K562 (cell line): ENCODE measurements at regions not wholly inside any gene's neighbourhood (a gene's known extent, or its start where the extent isn't known, plus 50 kb on each side); places are given as distances from the start of the nearest gene placed in this dataset.

Experiments used
- ATAC-seq: fragments of 200-7000 bp; cut with Tn5 transposase; 3 replicates; pipeline ENCODE4 v1.9.1; 2020; ENCODE audit warnings: moderate library complexity
- BruUV-seq: library from RNA; stranded (reverse); fragments of 400-500 nt; replicated peaks from 2 replicates; lab custom pipeline; 2021; lab: Mats Ljungman, UMichigan
- CTCF ChIA-PET: fragments of 300-600 bp; formaldehyde crosslinking; extraction: SDS; loops from one replicate; lab custom pipeline; 2021; ENCODE audit warnings: low intra/inter-chr PET ratio; lab: Yijun Ruan, JAX
- POLR2A ChIA-PET: fragments of 300-600, 350-650 bp; sonication (Branson Sonifier 250); formaldehyde crosslinking; extraction: SDS; loops from one replicate; lab custom pipeline; 2021; ENCODE audit warnings: antibody characterized with exemption, inconsistent platforms; lab: Yijun Ruan, JAX
- DNase-seq, 4 experiments: peaks; one replicate each; pipeline versions ENCODE4 v3.0.0 to v3.0.0-alpha.2; 2011 to 2018; ENCODE audit warnings: low spot score in 3 of 4, mixed read lengths in 3 of 4; ENCODE audit errors: extremely low read depth in 1 of 4
- FAIRE-seq: peaks from 2 replicates; lab custom pipeline; 2011; peaks lifted over from hg19 to GRCh38; lab: Jason Lieb, UNC
- H2AFZ ChIP-seq: 2 replicates; pipeline ENCODE4 v1.6.0; 2011; ENCODE audit warnings: low read depth, low read length, control low read depth, inconsistent platforms
- H3K27ac ChIP-seq: fragments of 200-600 bp; 3 replicates; pipeline ENCODE4 v1.8.0; 2011; ENCODE audit warnings: low read depth, mild to moderate bottlenecking, control low read depth, inconsistent platforms, low read length, moderate library complexity, mixed read lengths; ENCODE audit errors: extremely low read depth
- H3K27me3 ChIP-seq, 2 experiments: fragments of 300-600 bp in 1 of 2; 2 replicates in 1 of 2; 3 replicates in 1 of 2; pipeline versions ENCODE4 v1.6.0 to v1.8.0; 2011; ENCODE audit warnings: inconsistent platforms in 2 of 2, low read length in 2 of 2, mild to moderate bottlenecking in 1 of 2, mixed read lengths in 1 of 2, moderate library complexity in 1 of 2; ENCODE audit not compliant: control insufficient read depth in 2 of 2, insufficient read depth in 2 of 2
- H3K36me3 ChIP-seq: fragments of 300-600 bp; 3 replicates; pipeline ENCODE4 v1.8.0; 2011; ENCODE audit warnings: mild to moderate bottlenecking, low read length, inconsistent platforms; ENCODE audit not compliant: control insufficient read depth, insufficient read depth
- H3K4me1 ChIP-seq, 2 experiments: fragments of 200-600 bp in 1 of 2; replicated peaks in 1 of 2; 2 replicates in 1 of 2; 3 replicates in 1 of 2; pipeline versions ENCODE4 v1.5.1 to v1.8.0; 2011; ENCODE audit warnings: inconsistent platforms in 2 of 2, low read length in 2 of 2, mild to moderate bottlenecking in 1 of 2, mixed read lengths in 1 of 2, moderate library complexity in 1 of 2; ENCODE audit not compliant: control insufficient read depth in 2 of 2, insufficient read depth in 2 of 2
- H3K4me2 ChIP-seq: 2 replicates; pipeline ENCODE4 v1.6.1; 2011; ENCODE audit warnings: low read length, control low read depth, inconsistent platforms, mixed read lengths; ENCODE audit not compliant: insufficient read depth
- H3K4me3 ChIP-seq: fragments of 200-600 bp; sonication (generic), shearing (Covaris generic); 2 replicates; pipeline ENCODE4 v1.5.1; 2016; ENCODE audit warnings: control low read depth, inconsistent platforms
- H3K79me2 ChIP-seq: fragments of 200-600 bp; 3 replicates; pipeline ENCODE4 v1.8.0; 2011; ENCODE audit warnings: low read length, inconsistent platforms; ENCODE audit not compliant: control insufficient read depth, insufficient read depth
- H3K9ac ChIP-seq, 2 experiments: 2 replicates each; pipeline versions ENCODE4 v1.6.0 to v1.6.1; 2011; ENCODE audit warnings: low read depth in 2 of 2, low read length in 2 of 2, control low read depth in 1 of 2, inconsistent platforms in 1 of 2, mild to moderate bottlenecking in 1 of 2, mixed read lengths in 1 of 2; ENCODE audit not compliant: insufficient read depth in 1 of 2
- H3K9me1 ChIP-seq: one replicate; pipeline ENCODE4 v1.6.0; 2011; ENCODE audit warnings: inconsistent platforms, mild to moderate bottlenecking, low read length, moderate library complexity; ENCODE audit not compliant: control insufficient read depth, insufficient read depth
- H3K9me3 ChIP-seq: replicated peaks from 2 replicates; pipeline ENCODE4 v1.5.1; 2011; ENCODE audit warnings: low read depth, low read length, inconsistent platforms; ENCODE audit not compliant: control insufficient read depth, insufficient read depth
- H4K20me1 ChIP-seq: replicated peaks from 2 replicates; pipeline ENCODE4 v1.6.1; 2011; ENCODE audit warnings: low read length, inconsistent platforms, mixed read lengths; ENCODE audit not compliant: control insufficient read depth, insufficient read depth
- BRD9 ChIP-seq: fragments of 450-650 bp; IDR thresholded peaks from 2 replicates; pipeline ENCODE4 v1.6.1; 2018; ENCODE audit warnings: low read depth; ENCODE audit not compliant: partially characterized antibody
- MLLT1 ChIP-seq, 2 experiments: fragments of 450-650 bp; IDR thresholded peaks; 2 replicates each; pipeline ENCODE4 v1.6.1; 2016
- MYBL2 ChIP-seq, 2 experiments: fragments of 450-650 bp in 1 of 2; sonication (generic) in 1 of 2; formaldehyde crosslinking in 1 of 2; IDR thresholded peaks; 2 replicates each; pipeline versions ENCODE4 v1.6.1 to v1.8.1; 2017 to 2022; ENCODE audit warnings: borderline replicate concordance in 1 of 2, inconsistent platforms in 1 of 2, low read depth in 1 of 2, mild to moderate bottlenecking in 1 of 2, missing genetic modification reagents in 1 of 2, moderate library complexity in 1 of 2
- SOX6 ChIP-seq: fragments of 450-650 bp; IDR thresholded peaks from 2 replicates; pipeline ENCODE4 v1.6.1; 2014; ENCODE audit warnings: mild to moderate bottlenecking
- ZNF639 ChIP-seq, 2 experiments: fragments of 200-800 bp in 1 of 2; sonication (Bioruptor generic) in 1 of 2; sonication (generic) in 1 of 2; formaldehyde crosslinking in 1 of 2; IDR thresholded peaks in 1 of 2; conservative IDR thresholded peaks in 1 of 2; 2 replicates each; pipeline versions ENCODE4 v1.5.0 to v1.6.1; 2016 to 2020; ENCODE audit warnings: missing compliant biosample characterization in 1 of 2, missing genetic modification characterization in 1 of 2, missing genetic modification reagents in 1 of 2
- WGBS: fragments of 100-300 bp; shearing (Covaris generic); methylation state at CpG from one replicate; pipeline ENCODE4 v1.1.6; 2016; ENCODE audit warnings: low coverage, mixed read lengths; ENCODE audit not compliant: insufficient coverage; ENCODE audit errors: missing lambda C conversion rate; 5-methylcytosine and 5-hydroxymethylcytosine counted together
- in situ Hi-C: fragments of 300-500 bp; cut with MboI; formaldehyde crosslinking; loops from 4 replicates; pipeline ENCODE4 v1.15.0; 2018; ENCODE audit warnings: inconsistent platforms, mixed read lengths
- intact Hi-C: fragments of 100-400 bp; cut with micrococcal nuclease; formaldehyde crosslinking; loops from 2 replicates; pipeline ENCODE4 v1.14.2; 2022

- H3K4me2 ChIP-seq, result no peak overlapping the region
- no peak for ATAC-seq
- no peaks in the 10 kb centered on the region for H3K79me2 ChIP-seq
- H3K9ac ChIP-seq, result no peak overlapping the region
- H3K27ac ChIP-seq, result no peak overlapping the region
- no peaks in the 10 kb centered on the region for H3K4me1 ChIP-seq
- BruUV-seq, result no TSS peak
- H2AFZ ChIP-seq, result no peak overlapping the region
- no peak overlapping the region for H3K4me3 ChIP-seq
- no peaks in the 10 kb centered on the region for H3K9me1 ChIP-seq
- no peak for FAIRE-seq
- ChIA-PET POLR2A (no interaction called here), CTCF (no interaction called here)
- H3K27me3 ChIP-seq, result no peaks in the 10 kb centered on the region
- DNase-seq, result no peak
- WGBS, result 1% methylated on average over 8 of the region's 8 CpGs
- no peaks in the 10 kb centered on the region for H4K20me1 ChIP-seq
- intact Hi-C loops, result no loop called here
- TF ChIP-seq SOX6 (no peak), MLLT1 (IDR thresholded peaks at IDR 0.05) (no peak), MYBL2 (IDR thresholded peaks at IDR 0.05; ENCODE audit: low read depth) (no peak), MYBL2 (CRISPR knock-in tag; IDR thresholded peaks at IDR 0.05; ENCODE audit: borderline replicate concordance) (no peak), ZNF639 (CRISPR knock-in tag; conservative IDR thresholded peaks at IDR 0.05 in 1 of 2, IDR thresholded peaks at IDR 0.05 in 1 of 2) (no peak), BRD9 (no peak)
- no peaks in the 10 kb centered on the region for H3K9me3 ChIP-seq
- in situ Hi-C loops, result no loop called here
- H3K36me3 ChIP-seq, result no peaks in the 10 kb centered on the region
Measured at GRCh38 chr2:104582471-104582870, 271.4 kb upstream of the POU3F3 start.
